GM18505 (cell line): ENCODE measurements at regions not wholly inside any gene's neighbourhood (a gene's known extent, or its start where the extent isn't known, plus 50 kb on each side); places are given as distances from the start of the nearest gene placed in this dataset.

Experiments
- ATAC-seq: cut with Tn5 transposase; IDR thresholded peaks from one replicate; pipeline ENCODE4 v1.9.1; 2021; ENCODE audit not compliant: unreplicated experiment
- POLR2A ChIP-seq: IDR thresholded peaks from 4 replicates; pipeline ENCODE4 v1.6.1; 2011; ENCODE audit warnings: borderline replicate concordance; ENCODE audit not compliant: insufficient read depth, insufficient read length; ENCODE audit errors: extremely low read depth

- no peak for TF ChIP-seq POLR2A
- peak; percentile 85 for ATAC-seq
Measured at GRCh38 chr14:65195042-65195719, 92.9 kb upstream of the MAX start.

- no peak for TF ChIP-seq POLR2A
- no peak for ATAC-seq
Measured at GRCh38 chr14:65198346-65198745, 96.0 kb upstream of the MAX start.

- ATAC-seq: no peak
- TF ChIP-seq POLR2A: no peak
Measured at GRCh38 chr14:65200454-65200853, 98.1 kb upstream of the MAX start.

GRCh38 chr14:65203574-65203973 is 101.3 kb upstream of the MAX start:
- TF ChIP-seq POLR2A: no peak
- no peak for ATAC-seq

GRCh38 chr14:65204056-65204455 is 101.7 kb upstream of the MAX start:
- no peak for TF ChIP-seq POLR2A
- ATAC-seq: no peak

GRCh38 chr14:65206078-65206447 is 103.7 kb upstream of the MAX start:
- TF ChIP-seq POLR2A: peak; percentile 10
- ATAC-seq: no peak

GRCh38 chr14:65206448-65207096 is 104.3 kb upstream of the MAX start:
- peak; percentile 48 for ATAC-seq
- no peak for TF ChIP-seq POLR2A

GRCh38 chr14:65208548-65208947 is 106.2 kb upstream of the MAX start:
- TF ChIP-seq POLR2A: no peak
- ATAC-seq: no peak

- ATAC-seq: no peak
- peak; percentile 59 for TF ChIP-seq POLR2A
Measured at GRCh38 chr14:65210118-65210821, 108.0 kb upstream of the MAX start.

GRCh38 chr14:65210822-65211182 is 108.5 kb upstream of the MAX start:
- no peak for TF ChIP-seq POLR2A
- no peak for ATAC-seq

GRCh38 chr14:65211341-65211987 is 109.1 kb upstream of the MAX start:
- ATAC-seq: no peak
- no peak for TF ChIP-seq POLR2A

GRCh38 chr14:65213316-65213715 is 111.0 kb upstream of the MAX start:
- no peak for TF ChIP-seq POLR2A
- ATAC-seq: no peak

GRCh38 chr14:65214741-65215140 is 112.4 kb upstream of the MAX start:
- TF ChIP-seq POLR2A: no peak
- ATAC-seq: no peak

- no peak for TF ChIP-seq POLR2A
- ATAC-seq: no peak
Measured at GRCh38 chr14:65219353-65219752, 117.0 kb upstream of the MAX start.

GRCh38 chr14:65222440-65222858 is 120.1 kb upstream of the MAX start:
- no peak for ATAC-seq
- TF ChIP-seq POLR2A: no peak

GRCh38 chr14:65223636-65224035 is 121.3 kb upstream of the MAX start:
- no peak for TF ChIP-seq POLR2A
- ATAC-seq: no peak
